Stomach (tissue), 8 donors: ENCODE measurements at regions not wholly inside any gene's neighbourhood (a gene's known extent, or its start where the extent isn't known, plus 50 kb on each side); places are given as distances from the start of the nearest gene placed in this dataset.

ENCODE experiments used
- DNase-seq, 2 donors: peaks; one replicate each; pipeline versions ENCODE4 v3.0.0 to v3.0.0-alpha.2; 2013 to 2019
- H3K27ac ChIP-seq, 5 donors: fragments of 200-600 bp in 4 of 5; sonication (generic) in 4 of 5; one replicate each; pipeline ENCODE4 v1.5.1; 2013 to 2019; ENCODE audit warnings: mild to moderate bottlenecking in 1 of 5, moderate library complexity in 1 of 5
- H3K27me3 ChIP-seq, 3 donors: fragments of 200-600 bp; sonication (generic); one replicate each; pipeline ENCODE4 v1.5.1; 2017 to 2019; ENCODE audit warnings: mixed run types in 1 of 3
- H3K36me3 ChIP-seq, 4 donors: fragments of 200-600 bp; sonication (generic); 1 replicate in 3 of 4; 2 replicates in 1 of 4; pipeline ENCODE4 v1.5.1; 2016 to 2019
- H3K4me1 ChIP-seq, 4 donors: fragments of 200-600 bp; sonication (generic); one replicate each; pipeline ENCODE4 v1.5.1; 2016 to 2019
- H3K4me3 ChIP-seq, 4 donors: fragments of 200-600 bp; sonication (generic) in 3 of 4; one replicate each; pipeline ENCODE4 v1.5.1; 2016 to 2019; ENCODE audit warnings: mild to moderate bottlenecking in 1 of 4
- H3K9me3 ChIP-seq, 4 donors: fragments of 200-600 bp; sonication (generic); one replicate each; pipeline ENCODE4 v1.5.1; 2016 to 2019
- EP300 ChIP-seq: sonication (generic); formaldehyde crosslinking; IDR thresholded peaks from one replicate; pipeline ENCODE4 v1.6.1; 2017; ENCODE audit warnings: antibody characterized with exemption
- POLR2A ChIP-seq, 4 donors: fragments of 450-650 bp; IDR thresholded peaks; one replicate each; pipeline ENCODE4 v1.6.1; 2016; ENCODE audit warnings: antibody characterized with exemption in 4 of 4, control low read depth in 2 of 4, mild to moderate bottlenecking in 1 of 4, moderate library complexity in 1 of 4
- POLR2AphosphoS5 ChIP-seq, 3 donors: sonication (generic); formaldehyde crosslinking; IDR thresholded peaks; one replicate each; pipeline ENCODE4 v1.6.1; 2016; ENCODE audit warnings: antibody characterized with exemption in 3 of 3
- WGBS, 5 donors: extraction: QIAGEN DNeasy Blood & Tissue Kit in 3 of 5; methylation state at CpG; one replicate each; pipeline versions ENCODE4 v1.1.5 to v1.1.7; 2013 to 2018; 5-methylcytosine and 5-hydroxymethylcytosine counted together
- intact Hi-C: fragments of 100-400 bp; cut with DNase I; formaldehyde crosslinking; loops from one replicate; pipeline ENCODE4 v1.15.1; 2023; ENCODE audit warnings: low total_unique reads
- TF ChIP-seq, protein P1 (sequence below), 7 experiments: fragments of 450-650 bp in 4 of 7; fragments of 200-600 bp in 3 of 7; sonication (generic) in 3 of 7; IDR thresholded peaks; one replicate each; pipeline ENCODE4 v1.5.1; 2016 to 2019; ENCODE audit warnings: antibody characterized with exemption in 7 of 7, control low read depth in 2 of 7, mild to moderate bottlenecking in 1 of 7
- donor health status: healthy with polysubstance abuse.
- donor health status: Bipolar disorder and iron deficiency.
- donor health status: healthy.

DNA sequence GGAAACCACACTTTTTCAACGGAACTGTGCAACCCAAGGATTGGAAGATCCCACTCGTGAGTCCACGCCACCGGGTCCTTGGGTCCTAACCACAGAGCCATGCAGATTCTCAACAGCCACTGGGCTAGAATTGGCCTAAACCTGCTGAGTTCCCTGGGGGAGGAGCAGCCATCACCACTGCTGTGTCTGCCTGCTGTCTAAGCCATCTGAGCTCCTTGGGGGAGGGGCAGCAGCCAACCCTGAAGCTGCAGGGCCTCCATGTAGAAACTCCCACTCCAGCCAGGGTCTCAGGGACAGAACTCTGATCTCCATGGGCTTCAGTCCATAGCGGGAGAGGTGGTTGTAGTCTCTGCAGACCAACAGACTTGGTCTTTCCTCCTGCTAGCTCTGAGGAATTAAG lies 154.6 kb upstream of the VGLL2 start:
- TF ChIP-seq EP300 (no peak), POLR2AphosphoS5 (IDR thresholded peaks at IDR 0.05) (no peak), POLR2A (IDR thresholded peaks at IDR 0.05) (no peak)
- TF ChIP-seq, protein P1, sequence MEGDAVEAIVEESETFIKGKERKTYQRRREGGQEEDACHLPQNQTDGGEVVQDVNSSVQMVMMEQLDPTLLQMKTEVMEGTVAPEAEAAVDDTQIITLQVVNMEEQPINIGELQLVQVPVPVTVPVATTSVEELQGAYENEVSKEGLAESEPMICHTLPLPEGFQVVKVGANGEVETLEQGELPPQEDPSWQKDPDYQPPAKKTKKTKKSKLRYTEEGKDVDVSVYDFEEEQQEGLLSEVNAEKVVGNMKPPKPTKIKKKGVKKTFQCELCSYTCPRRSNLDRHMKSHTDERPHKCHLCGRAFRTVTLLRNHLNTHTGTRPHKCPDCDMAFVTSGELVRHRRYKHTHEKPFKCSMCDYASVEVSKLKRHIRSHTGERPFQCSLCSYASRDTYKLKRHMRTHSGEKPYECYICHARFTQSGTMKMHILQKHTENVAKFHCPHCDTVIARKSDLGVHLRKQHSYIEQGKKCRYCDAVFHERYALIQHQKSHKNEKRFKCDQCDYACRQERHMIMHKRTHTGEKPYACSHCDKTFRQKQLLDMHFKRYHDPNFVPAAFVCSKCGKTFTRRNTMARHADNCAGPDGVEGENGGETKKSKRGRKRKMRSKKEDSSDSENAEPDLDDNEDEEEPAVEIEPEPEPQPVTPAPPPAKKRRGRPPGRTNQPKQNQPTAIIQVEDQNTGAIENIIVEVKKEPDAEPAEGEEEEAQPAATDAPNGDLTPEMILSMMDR (IDR thresholded peaks at IDR 0.05), result no peak
- WGBS, 5 donors, result 85 to 95% (median 93%) methylated on average over 5 of the region's 5 CpGs
- no peak for DNase-seq
- Histone ChIP-seq H3K4me3 (no peak overlapping the region), H3K9me3 (peaks cover 0 to 10% (median 2%) of the 10 kb centered on the region in 4 donors), H3K27ac (no peak overlapping the region), H3K27me3 (no peaks in the 10 kb centered on the region), H3K4me1 (no peaks in the 10 kb centered on the region), H3K36me3 (no peaks in the 10 kb centered on the region)
- intact Hi-C loops, result no loop called here

GRCh38 chr6:117117652-117118051 lies 147.7 kb upstream of the VGLL2 start:
- Histone ChIP-seq H3K27me3 (no peaks in the 10 kb centered on the region), H3K4me1 (no peaks in the 10 kb centered on the region), H3K9me3 (peaks cover 0 to 4% (median 0%) of the 10 kb centered on the region in 4 donors), H3K4me3 (no peak overlapping the region), H3K36me3 (no peaks in the 10 kb centered on the region), H3K27ac (no peak overlapping the region)
- 8 to 21% (median 11%) methylated on average over 1 of the region's 1 CpG for WGBS, 5 donors
- TF ChIP-seq POLR2AphosphoS5 (IDR thresholded peaks at IDR 0.05) (no peak), POLR2A (IDR thresholded peaks at IDR 0.05) (no peak)
- TF ChIP-seq, protein P1 (IDR thresholded peaks at IDR 0.05), result no peak
- intact Hi-C loops, result no loop called here
- no peak for DNase-seq

- no peaks in the 10 kb centered on the region for H3K4me1 ChIP-seq
- intact Hi-C loops, result no loop called here
- no peaks in the 10 kb centered on the region for H3K27me3 ChIP-seq
- no peaks in the 10 kb centered on the region for H3K36me3 ChIP-seq
- DNase-seq, result no peak
- no peak for TF ChIP-seq POLR2AphosphoS5 (IDR thresholded peaks at IDR 0.05)
- TF ChIP-seq POLR2A (IDR thresholded peaks at IDR 0.05), result no peak
- TF ChIP-seq EP300, result no peak
- TF ChIP-seq, protein P1 (IDR thresholded peaks at IDR 0.05), result no peak
- H3K9me3 ChIP-seq, result peaks cover 0 to 9% (median 6%) of the 10 kb centered on the region in 4 donors
- no peak overlapping the region for H3K27ac ChIP-seq
- no peak overlapping the region for H3K4me3 ChIP-seq
Measured at GRCh38 chr6:117118490-117118889, 146.9 kb upstream of the VGLL2 start.

DNA sequence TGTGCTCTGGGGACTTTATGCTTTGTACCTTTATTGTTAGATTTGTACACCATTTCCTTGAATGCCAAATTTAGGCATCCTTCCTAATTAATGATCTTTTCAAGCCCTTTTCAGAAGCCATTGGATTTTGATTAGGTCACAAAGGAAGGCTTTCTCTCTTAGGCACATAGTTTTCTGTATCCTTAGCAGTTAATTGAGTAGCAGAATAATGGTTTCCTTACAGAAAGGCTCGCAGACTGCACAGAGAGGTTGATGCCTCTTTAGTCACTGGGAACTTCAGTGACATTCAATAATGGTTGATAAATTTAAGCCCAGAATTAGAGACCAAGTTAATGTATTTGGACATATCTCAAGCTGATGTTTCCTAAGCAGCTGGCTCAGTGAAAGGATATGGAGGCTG lies 139.1 kb upstream of the VGLL2 start:
- intact Hi-C loops, result no loop called here
- WGBS, 5 donors, result 61 to 84% (median 71%) methylated on average over 1 of the region's 1 CpG
- no peaks in the 10 kb centered on the region for H3K36me3 ChIP-seq

More for the DNA sequence above, 139.1 kb upstream of the VGLL2 start:
- Histone ChIP-seq H3K9me3 (peaks cover 0 to 7% (median 7%) of the 10 kb centered on the region in 4 donors), H3K27ac (no peak overlapping the region), H3K4me3 (no peak overlapping the region), H3K4me1 (no peaks in the 10 kb centered on the region), H3K27me3 (no peaks in the 10 kb centered on the region)
- TF ChIP-seq POLR2A (IDR thresholded peaks at IDR 0.05) (no peak), POLR2AphosphoS5 (IDR thresholded peaks at IDR 0.05) (no peak), EP300 (no peak)
- TF ChIP-seq, protein P1 (IDR thresholded peaks at IDR 0.05), result no peak
- no peak for DNase-seq
